ENCODE measurements at regions not wholly inside any gene's neighbourhood (a gene's known extent, or its start where the extent isn't known, plus 50 kb on each side); places are given as distances from the start of the nearest gene placed in this dataset.
A peak's percentile ranks its signal among the peaks of the same experiment; 100 is the strongest.

GRCh38 chr7:52283335-52283734, 752.1 kb upstream of the POM121L12 start:
- no peaks in the 10 kb centered on the region for H3K4me1 ChIP-seq
- H3K9me3 ChIP-seq = no peaks in the 10 kb centered on the region
- TF ChIP-seq CTCF (IDR thresholded peaks at IDR 0.05) (no peak), POLR2A (IDR thresholded peaks at IDR 0.05) (no peak)
- no peaks in the 10 kb centered on the region for H3K27me3 ChIP-seq
- no peak for DNase-seq
- intact Hi-C loops (cut with DNase I; ENCODE audit: low total_unique reads) = no loop called here
- H3K36me3 ChIP-seq (ENCODE audit: low read depth, missing control alignments) = no peaks in the 10 kb centered on the region
- no peak overlapping the region for H3K4me3 ChIP-seq
- no peak overlapping the region for H3K27ac ChIP-seq
- WGBS, 2 donors = 66 to 72% methylated on average over 3 of the region's 3 CpGs

- 68 to 88% methylated on average over 39 to 59 of the region's 60 CpGs for WGBS, 2 donors
- Histone ChIP-seq H3K27me3 (no peaks in the 10 kb centered on the region), H3K27ac (no peak overlapping the region), H3K4me1 (no peaks in the 10 kb centered on the region), H3K9me3 (no peaks in the 10 kb centered on the region), H3K36me3 (ENCODE audit: low read depth, missing control alignments) (no peaks in the 10 kb centered on the region), H3K4me3 (peak overlapping the region; percentile 40 to 44)
- DNase-seq = peak; percentile 52
- intact Hi-C loops (cut with DNase I; ENCODE audit: low total_unique reads) = no loop called here
- TF ChIP-seq POLR2A (IDR thresholded peaks at IDR 0.05) (no peak), CTCF (IDR thresholded peaks at IDR 0.05) (no peak)
These were observed 761.5 kb upstream of the POM121L12 start for GRCh38 chr7:52273685-52274610.

GRCh38 chr7:52271703-52272102, 763.7 kb upstream of the POM121L12 start:
- no peaks in the 10 kb centered on the region for H3K27me3 ChIP-seq
- H3K9me3 ChIP-seq = no peaks in the 10 kb centered on the region
- no peaks in the 10 kb centered on the region for H3K4me1 ChIP-seq
- H3K27ac ChIP-seq = no peak overlapping the region
- H3K36me3 ChIP-seq (ENCODE audit: low read depth, missing control alignments) = no peaks in the 10 kb centered on the region
- TF ChIP-seq CTCF (IDR thresholded peaks at IDR 0.05) (no peak), POLR2A (IDR thresholded peaks at IDR 0.05) (no peak)
- intact Hi-C loops (cut with DNase I; ENCODE audit: low total_unique reads) = no loop called here
- 99 to 100% methylated on average over 3 of the region's 3 CpGs for WGBS, 2 donors
- DNase-seq = no peak
- no peak overlapping the region for H3K4me3 ChIP-seq

GRCh38 chr7:52270301-52270700, 765.1 kb upstream of the POM121L12 start:
- Histone ChIP-seq H3K36me3 (ENCODE audit: low read depth, missing control alignments) (no peaks in the 10 kb centered on the region), H3K27me3 (no peaks in the 10 kb centered on the region), H3K9me3 (no peaks in the 10 kb centered on the region), H3K4me3 (no peak overlapping the region), H3K4me1 (no peaks in the 10 kb centered on the region), H3K27ac (no peak overlapping the region)
- DNase-seq = no peak
- TF ChIP-seq POLR2A (IDR thresholded peaks at IDR 0.05) (no peak), CTCF (IDR thresholded peaks at IDR 0.05) (no peak)
- intact Hi-C loops (cut with DNase I; ENCODE audit: low total_unique reads) = no loop called here
- 68 to 80% methylated on average over 3 of the region's 3 CpGs for WGBS, 2 donors

GRCh38 chr7:52269669-52270068, 765.8 kb upstream of the POM121L12 start:
- no peaks in the 10 kb centered on the region for H3K9me3 ChIP-seq
- no peak overlapping the region for H3K4me3 ChIP-seq
- WGBS, 2 donors = 64 to 75% methylated on average over 2 of the region's 2 CpGs
- no peaks in the 10 kb centered on the region for H3K36me3 ChIP-seq (ENCODE audit: low read depth, missing control alignments)
- no peak for DNase-seq
- no peak overlapping the region for H3K27ac ChIP-seq
- intact Hi-C loops (cut with DNase I; ENCODE audit: low total_unique reads) = no loop called here
- H3K4me1 ChIP-seq = no peaks in the 10 kb centered on the region
- TF ChIP-seq CTCF (IDR thresholded peaks at IDR 0.05) (no peak), POLR2A (IDR thresholded peaks at IDR 0.05) (no peak)
- H3K27me3 ChIP-seq = no peaks in the 10 kb centered on the region

Measured in testis (tissue), 2 donors.